Fibroblast of lung (primary cell): ENCODE measurements at regions not wholly inside any gene's neighbourhood (a gene's known extent, or its start where the extent isn't known, plus 50 kb on each side); places are given as distances from the start of the nearest gene placed in this dataset.

Experiments used
- EZH2 ChIP-seq: IDR thresholded peaks from 2 replicates; pipeline ENCODE4 v1.5.1; 2012; ENCODE audit warnings: low read length, control low read depth, mild to moderate bottlenecking; ENCODE audit errors: missing control alignments
- TF ChIP-seq, protein P1 (sequence below), 2 donors: IDR thresholded peaks in 1 of 2; conservative IDR thresholded peaks in 1 of 2; 1 replicate in 1 of 2; 2 replicates in 1 of 2; pipeline ENCODE4 v1.5.1; 2011 to 2012; ENCODE audit warnings: low read length in 2 of 2, control low read depth in 1 of 2, inconsistent platforms in 1 of 2, low read depth in 1 of 2, mild to moderate bottlenecking in 1 of 2

DNA sequence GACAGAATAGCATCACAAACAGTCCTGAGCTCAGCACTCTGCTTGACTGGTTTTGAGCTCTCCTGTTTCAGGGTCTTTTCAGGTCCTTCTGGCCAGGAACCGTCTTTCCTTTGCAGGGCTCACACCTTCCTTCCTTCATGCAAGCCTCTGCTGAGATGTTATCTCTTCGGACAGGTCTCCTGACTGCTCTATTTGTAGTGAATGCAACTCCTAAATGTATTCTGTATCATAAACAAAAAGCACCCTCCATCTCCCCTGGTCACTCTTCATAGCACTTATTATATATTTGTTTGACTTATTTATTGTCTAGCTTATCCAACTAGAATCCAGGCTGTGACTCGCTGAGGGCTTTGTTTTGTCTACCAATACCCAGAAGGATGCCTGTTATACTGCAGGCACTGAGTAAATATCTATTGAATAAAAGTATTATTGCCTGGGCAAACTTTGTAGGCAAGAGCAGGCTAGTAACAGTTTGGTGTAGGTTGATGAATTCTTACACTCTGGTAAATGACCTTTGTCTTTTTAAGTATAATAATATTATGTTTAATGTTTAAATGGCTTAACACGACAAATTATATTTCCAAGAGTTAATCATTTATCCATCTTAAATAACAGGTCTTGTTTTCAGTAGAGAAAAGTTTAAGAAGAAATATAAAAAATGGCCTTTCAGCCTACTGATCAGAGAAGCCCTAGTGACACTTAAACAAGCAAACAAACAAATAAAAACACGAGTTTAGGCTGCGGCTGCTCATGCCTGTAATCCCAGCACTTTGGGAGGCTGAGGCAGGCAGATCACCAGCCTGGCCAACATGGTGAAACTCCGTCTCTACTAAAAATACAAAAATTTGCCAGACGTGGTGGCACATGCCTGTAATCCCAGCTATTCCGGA lies 199.7 kb downstream of the BCAS1 start:
- TF ChIP-seq, protein P1, sequence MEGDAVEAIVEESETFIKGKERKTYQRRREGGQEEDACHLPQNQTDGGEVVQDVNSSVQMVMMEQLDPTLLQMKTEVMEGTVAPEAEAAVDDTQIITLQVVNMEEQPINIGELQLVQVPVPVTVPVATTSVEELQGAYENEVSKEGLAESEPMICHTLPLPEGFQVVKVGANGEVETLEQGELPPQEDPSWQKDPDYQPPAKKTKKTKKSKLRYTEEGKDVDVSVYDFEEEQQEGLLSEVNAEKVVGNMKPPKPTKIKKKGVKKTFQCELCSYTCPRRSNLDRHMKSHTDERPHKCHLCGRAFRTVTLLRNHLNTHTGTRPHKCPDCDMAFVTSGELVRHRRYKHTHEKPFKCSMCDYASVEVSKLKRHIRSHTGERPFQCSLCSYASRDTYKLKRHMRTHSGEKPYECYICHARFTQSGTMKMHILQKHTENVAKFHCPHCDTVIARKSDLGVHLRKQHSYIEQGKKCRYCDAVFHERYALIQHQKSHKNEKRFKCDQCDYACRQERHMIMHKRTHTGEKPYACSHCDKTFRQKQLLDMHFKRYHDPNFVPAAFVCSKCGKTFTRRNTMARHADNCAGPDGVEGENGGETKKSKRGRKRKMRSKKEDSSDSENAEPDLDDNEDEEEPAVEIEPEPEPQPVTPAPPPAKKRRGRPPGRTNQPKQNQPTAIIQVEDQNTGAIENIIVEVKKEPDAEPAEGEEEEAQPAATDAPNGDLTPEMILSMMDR (conservative IDR thresholded peaks at IDR 0.05 in 1 of 2, IDR thresholded peaks at IDR 0.05 in 1 of 2; ENCODE audit: low read depth in 1 of 2, low read length in 2 of 2), result no peak
- no peak for TF ChIP-seq EZH2
